ENCODE measurements at regions not wholly inside any gene's neighbourhood (a gene's known extent, or its start where the extent isn't known, plus 50 kb on each side); places are given as distances from the start of the nearest gene placed in this dataset.

DNA sequence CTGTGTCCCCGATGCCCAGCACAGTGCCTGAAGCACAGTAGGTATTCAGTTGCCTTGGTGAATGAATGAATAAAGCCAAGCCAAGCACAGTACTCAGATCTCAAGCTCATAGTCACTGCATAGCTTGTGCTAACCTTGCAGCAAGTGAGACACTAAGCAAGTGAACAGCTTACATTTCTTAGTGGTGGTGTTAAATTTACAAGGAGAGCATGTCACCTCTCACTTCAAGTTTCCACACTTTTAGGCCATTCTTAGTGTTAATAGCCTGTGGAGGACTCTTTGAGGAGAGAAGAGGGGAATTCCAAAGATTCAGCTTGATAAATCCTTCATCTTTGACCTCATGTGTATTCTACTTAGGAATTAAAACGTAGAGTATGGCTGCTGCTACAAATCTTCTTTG, 104.7 kb downstream of the C9orf152 start:
- no peaks in the 10 kb centered on the region for H3K9me3 ChIP-seq
- H3K27ac ChIP-seq = no peak overlapping the region
- FAIRE-seq (no peak), ATAC-seq (no peak), DNase-seq (ENCODE audit: low read depth in 1 of 2, low spot score in 1 of 2) (no peak)
- H3K4me1 ChIP-seq = peaks cover 17% of the 10 kb centered on the region
- no peak overlapping the region for H3K4me3 ChIP-seq
- ChIA-PET CTCF (interaction anchor here (1.3 to 1.4 kb wide), 2 partner anchors 30 to 44 kb away, joined by 3 read pairs; no protein-coding TSS in a partner anchor), POLR2A (no interaction called here)
- WGBS (ENCODE audit: missing lambda C conversion rate) = 63% methylated on average over 2 of the region's 2 CpGs
- H3K4me2 ChIP-seq = no peak overlapping the region
- no peak for TF ChIP-seq MAX (IDR thresholded peaks at IDR 0.05)
- no peak for TF ChIP-seq EHMT2 (IDR thresholded peaks at IDR 0.05; ENCODE audit: low read depth)
- no peak for TF ChIP-seq RFX5 (IDR thresholded peaks at IDR 0.05)
- no peak for TF ChIP-seq MYC (IDR thresholded peaks at IDR 0.05; ENCODE audit: borderline replicate concordance, low read length)
- no peak for TF ChIP-seq CHD4 (IDR thresholded peaks at IDR 0.05; ENCODE audit: borderline replicate concordance)
- no peak for TF ChIP-seq CBX2 (IDR thresholded peaks at IDR 0.05; ENCODE audit: borderline replicate concordance, low read depth)
- TF ChIP-seq HOXB5 (CRISPR knock-in tag; IDR thresholded peaks at IDR 0.05) = no peak
- TF ChIP-seq ESRRA (IDR thresholded peaks at IDR 0.05; ENCODE audit: borderline replicate concordance, low read length) = no peak
- TF ChIP-seq PBX3 (IDR thresholded peaks at IDR 0.05) = no peak
- no peak for TF ChIP-seq NR3C1 (IDR thresholded peaks at IDR 0.05)
- no peak for TF ChIP-seq RAD21 (conservative IDR thresholded peaks at IDR 0.05 in 1 of 2, IDR thresholded peaks at IDR 0.05 in 1 of 2)

DNA sequence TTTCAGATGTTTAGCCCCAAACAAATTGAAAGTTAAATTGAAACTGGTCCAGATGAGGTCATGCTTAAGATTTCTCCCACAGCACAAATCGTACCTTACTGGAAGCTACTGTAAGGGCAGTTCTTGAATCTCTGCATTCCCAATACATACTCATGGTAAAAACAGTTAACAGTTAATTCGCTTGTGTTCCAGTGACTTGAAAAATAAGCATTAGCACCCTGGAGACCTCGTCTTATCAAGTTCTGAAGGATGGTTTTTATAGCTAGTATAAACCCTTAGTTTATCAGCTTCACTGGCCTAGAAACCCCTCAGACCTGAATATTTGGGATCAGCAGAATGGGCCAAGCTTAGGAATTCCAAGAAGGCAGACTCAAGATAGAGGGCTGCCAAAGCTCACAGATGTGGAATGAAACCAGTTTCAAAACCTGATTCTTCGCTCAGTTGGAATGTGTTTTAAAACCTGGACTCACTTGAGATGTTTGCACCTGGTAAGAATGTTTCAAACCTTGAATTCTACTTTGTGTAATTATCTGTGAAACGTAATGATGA, 103.6 kb downstream of the C9orf152 start:
- WGBS (ENCODE audit: missing lambda C conversion rate) = 72% methylated on average over 5 of the region's 5 CpGs
- no peak overlapping the region for H3K4me3 ChIP-seq
- FAIRE-seq = no peak
- no peak for ATAC-seq
- peaks cover 6% of the 10 kb centered on the region for H3K4me1 ChIP-seq
- ChIA-PET POLR2A (no interaction called here), CTCF (interaction anchor here (1.3 to 1.4 kb wide), 5 partner anchors 22 to 202 kb away, joined by 3 to 5 read pairs (median 3); no protein-coding TSS in a partner anchor)
- DNase-seq (ENCODE audit: low read depth in 1 of 2, low spot score in 1 of 2) = no peak
- H3K9me3 ChIP-seq = no peaks in the 10 kb centered on the region
- H3K27ac ChIP-seq = no peak overlapping the region
- no peak overlapping the region for H3K4me2 ChIP-seq
- TF ChIP-seq CBX8 (IDR thresholded peaks at IDR 0.05) = no peak
- no peak for TF ChIP-seq FOXS1 (CRISPR knock-in tag; IDR thresholded peaks at IDR 0.05)
- TF ChIP-seq SMC3 (IDR thresholded peaks at IDR 0.05) = no peak
- TF ChIP-seq TP53 (CRISPR knock-in tag; IDR thresholded peaks at IDR 0.05) = no peak
- no peak for TF ChIP-seq KDM1A (IDR thresholded peaks at IDR 0.05; ENCODE audit: low read depth)
- no peak for TF ChIP-seq CHD2 (IDR thresholded peaks at IDR 0.05; ENCODE audit: low read length, partially characterized antibody)
- TF ChIP-seq CEBPB (IDR thresholded peaks at IDR 0.05) = no peak
- TF ChIP-seq, protein P1, sequence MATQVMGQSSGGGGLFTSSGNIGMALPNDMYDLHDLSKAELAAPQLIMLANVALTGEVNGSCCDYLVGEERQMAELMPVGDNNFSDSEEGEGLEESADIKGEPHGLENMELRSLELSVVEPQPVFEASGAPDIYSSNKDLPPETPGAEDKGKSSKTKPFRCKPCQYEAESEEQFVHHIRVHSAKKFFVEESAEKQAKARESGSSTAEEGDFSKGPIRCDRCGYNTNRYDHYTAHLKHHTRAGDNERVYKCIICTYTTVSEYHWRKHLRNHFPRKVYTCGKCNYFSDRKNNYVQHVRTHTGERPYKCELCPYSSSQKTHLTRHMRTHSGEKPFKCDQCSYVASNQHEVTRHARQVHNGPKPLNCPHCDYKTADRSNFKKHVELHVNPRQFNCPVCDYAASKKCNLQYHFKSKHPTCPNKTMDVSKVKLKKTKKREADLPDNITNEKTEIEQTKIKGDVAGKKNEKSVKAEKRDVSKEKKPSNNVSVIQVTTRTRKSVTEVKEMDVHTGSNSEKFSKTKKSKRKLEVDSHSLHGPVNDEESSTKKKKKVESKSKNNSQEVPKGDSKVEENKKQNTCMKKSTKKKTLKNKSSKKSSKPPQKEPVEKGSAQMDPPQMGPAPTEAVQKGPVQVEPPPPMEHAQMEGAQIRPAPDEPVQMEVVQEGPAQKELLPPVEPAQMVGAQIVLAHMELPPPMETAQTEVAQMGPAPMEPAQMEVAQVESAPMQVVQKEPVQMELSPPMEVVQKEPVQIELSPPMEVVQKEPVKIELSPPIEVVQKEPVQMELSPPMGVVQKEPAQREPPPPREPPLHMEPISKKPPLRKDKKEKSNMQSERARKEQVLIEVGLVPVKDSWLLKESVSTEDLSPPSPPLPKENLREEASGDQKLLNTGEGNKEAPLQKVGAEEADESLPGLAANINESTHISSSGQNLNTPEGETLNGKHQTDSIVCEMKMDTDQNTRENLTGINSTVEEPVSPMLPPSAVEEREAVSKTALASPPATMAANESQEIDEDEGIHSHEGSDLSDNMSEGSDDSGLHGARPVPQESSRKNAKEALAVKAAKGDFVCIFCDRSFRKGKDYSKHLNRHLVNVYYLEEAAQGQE (IDR thresholded peaks at IDR 0.05) = no peak
- TF ChIP-seq EHMT2 (IDR thresholded peaks at IDR 0.05; ENCODE audit: low read depth) = no peak
- TF ChIP-seq JUNB (IDR thresholded peaks at IDR 0.05) = no peak
- no peak for TF ChIP-seq CTCF (IDR thresholded peaks at IDR 0.05)
- no peak for TF ChIP-seq CBX2 (IDR thresholded peaks at IDR 0.05; ENCODE audit: borderline replicate concordance, low read depth)
- TF ChIP-seq NPAS2 (CRISPR knock-in tag; IDR thresholded peaks at IDR 0.05; ENCODE audit: borderline replicate concordance) = no peak
- no peak for TF ChIP-seq PHF8 (IDR thresholded peaks at IDR 0.05; ENCODE audit: borderline replicate concordance, low read depth)
- no peak for TF ChIP-seq FOSB (CRISPR knock-in tag; IDR thresholded peaks at IDR 0.05)

All from A549 (cell line).